Thoracic aorta (tissue), 2 donors: ENCODE measurements at regions not wholly inside any gene's neighbourhood (a gene's known extent, or its start where the extent isn't known, plus 50 kb on each side); places are given as distances from the start of the nearest gene placed in this dataset.

Experiments
- ATAC-seq: fragments of 150-250 bp; one replicate; pipeline ENCODE4 v1.8.0; 2017; ENCODE audit warnings: low read depth; ENCODE audit not compliant: insufficient number of reproducible peaks, low FRiP score
- DNase-seq: peaks from one replicate; pipeline ENCODE4 v3.0.0-alpha.2; 2020; ENCODE audit warnings: low spot score
- H3K27ac ChIP-seq, 2 donors: fragments of 200-600 bp; sonication (generic); 1 replicate in 1 of 2; 2 replicates in 1 of 2; pipeline ENCODE4 v1.5.1; 2016; ENCODE audit warnings: mild to moderate bottlenecking in 2 of 2, moderate library complexity in 2 of 2
- H3K27me3 ChIP-seq: fragments of 200-600 bp; sonication (generic); replicated peaks from 2 replicates; pipeline ENCODE4 v1.6.0; 2016; ENCODE audit warnings: mild to moderate bottlenecking; ENCODE audit not compliant: insufficient read depth
- H3K36me3 ChIP-seq: fragments of 200-600 bp; sonication (generic); one replicate; pipeline ENCODE4 v1.5.1; 2016
- H3K4me1 ChIP-seq, 2 donors: fragments of 200-600 bp; sonication (generic); 1 replicate in 1 of 2; 2 replicates in 1 of 2; pipeline versions ENCODE4 v1.5.1 to v1.6.0; 2016; ENCODE audit warnings: low read depth in 2 of 2, mild to moderate bottlenecking in 1 of 2; ENCODE audit not compliant: control insufficient read depth in 1 of 2
- H3K4me3 ChIP-seq: fragments of 200-600 bp; sonication (generic); 2 replicates; pipeline ENCODE4 v1.5.1; 2016; ENCODE audit warnings: mild to moderate bottlenecking
- H3K9me3 ChIP-seq: fragments of 200-600 bp; sonication (generic); 2 replicates; pipeline ENCODE4 v1.5.1; 2016
- CTCF ChIP-seq: fragments of 200-600 bp; sonication (generic); IDR thresholded peaks from one replicate; pipeline ENCODE4 v1.5.1; 2019; ENCODE audit warnings: antibody characterized with exemption

- Histone ChIP-seq H3K4me3 (no peak overlapping the region), H3K27me3 (no peaks in the 10 kb centered on the region), H3K9me3 (no peaks in the 10 kb centered on the region), H3K4me1 (no peaks in the 10 kb centered on the region), H3K27ac (no peak overlapping the region), H3K36me3 (no peaks in the 10 kb centered on the region)
- TF ChIP-seq CTCF: no peak
- DNase-seq (no peak), ATAC-seq (no peak)
These were observed 77.0 kb downstream of the RWDD3 start for GRCh38 chr1:95311014-95311413.

GRCh38 chr1:95311762-95312161 lies 77.8 kb downstream of the RWDD3 start:
- no peak for ATAC-seq
- H3K9me3 ChIP-seq: no peaks in the 10 kb centered on the region
- TF ChIP-seq CTCF: no peak
- DNase-seq: no peak
- H3K27me3 ChIP-seq: no peaks in the 10 kb centered on the region
- H3K36me3 ChIP-seq: no peaks in the 10 kb centered on the region
- H3K27ac ChIP-seq: no peak overlapping the region
- H3K4me3 ChIP-seq: no peak overlapping the region
- H3K4me1 ChIP-seq: no peaks in the 10 kb centered on the region

DNA sequence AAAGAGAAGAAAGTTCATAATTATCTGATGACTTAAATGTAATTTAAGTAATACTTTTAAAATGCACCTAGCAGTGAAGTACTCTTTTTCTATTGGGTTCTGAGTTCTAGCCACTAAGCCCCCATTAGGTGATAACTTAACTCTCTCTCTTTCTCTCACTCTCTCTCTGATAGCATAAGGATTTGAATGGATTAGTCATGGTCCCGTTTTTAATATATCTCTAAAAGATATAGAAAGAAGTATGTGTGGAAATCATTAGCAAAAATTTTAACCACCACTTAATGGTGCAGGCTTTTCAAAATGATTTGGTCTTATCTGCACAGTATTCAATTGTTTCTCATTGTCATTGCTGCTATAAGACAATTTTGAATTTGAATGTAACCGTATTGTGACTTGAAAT lies 78.2 kb downstream of the RWDD3 start:
- no peak for TF ChIP-seq CTCF
- DNase-seq: no peak
- Histone ChIP-seq H3K9me3 (no peaks in the 10 kb centered on the region), H3K36me3 (no peaks in the 10 kb centered on the region), H3K27ac (no peak overlapping the region), H3K4me3 (no peak overlapping the region), H3K4me1 (no peaks in the 10 kb centered on the region), H3K27me3 (no peaks in the 10 kb centered on the region)
- ATAC-seq: no peak

DNA sequence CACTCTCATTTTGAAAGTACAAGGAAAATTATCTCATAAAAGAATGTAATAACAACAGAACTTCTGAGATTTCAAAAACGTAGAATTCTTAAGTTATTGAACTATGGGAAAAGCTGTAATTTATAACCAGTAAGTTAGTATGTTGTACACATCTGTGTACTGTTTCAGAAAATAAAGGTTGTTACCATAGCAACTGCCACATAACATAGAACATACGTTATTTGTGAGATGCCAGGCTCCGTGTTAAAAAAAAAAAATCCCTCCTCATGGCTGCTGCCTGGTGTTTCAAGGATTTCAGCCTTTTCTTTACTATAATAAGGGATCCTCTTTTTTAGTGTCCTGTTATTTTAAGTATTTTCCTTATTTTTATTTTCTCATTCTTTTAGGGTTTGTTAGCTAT lies 79.5 kb downstream of the RWDD3 start:
- Histone ChIP-seq H3K4me1 (no peaks in the 10 kb centered on the region), H3K27ac (no peak overlapping the region), H3K4me3 (no peak overlapping the region), H3K9me3 (no peaks in the 10 kb centered on the region), H3K36me3 (no peaks in the 10 kb centered on the region), H3K27me3 (no peaks in the 10 kb centered on the region)
- DNase-seq: no peak
- no peak for TF ChIP-seq CTCF
- no peak for ATAC-seq

GRCh38 chr1:95321531-95321930 lies 87.5 kb downstream of the RWDD3 start:
- H3K27ac ChIP-seq: no peak overlapping the region
- H3K4me1 ChIP-seq: no peaks in the 10 kb centered on the region
- no peaks in the 10 kb centered on the region for H3K27me3 ChIP-seq
- ATAC-seq: no peak
- H3K4me3 ChIP-seq: no peak overlapping the region
- H3K36me3 ChIP-seq: no peaks in the 10 kb centered on the region
- H3K9me3 ChIP-seq: no peaks in the 10 kb centered on the region
- TF ChIP-seq CTCF: no peak
- no peak for DNase-seq
